ENCODE measurements at regions not wholly inside any gene's neighbourhood (a gene's known extent, or its start where the extent isn't known, plus 50 kb on each side); places are given as distances from the start of the nearest gene placed in this dataset.
A peak's percentile ranks its signal among the peaks of the same experiment; 100 is the strongest.

DNA sequence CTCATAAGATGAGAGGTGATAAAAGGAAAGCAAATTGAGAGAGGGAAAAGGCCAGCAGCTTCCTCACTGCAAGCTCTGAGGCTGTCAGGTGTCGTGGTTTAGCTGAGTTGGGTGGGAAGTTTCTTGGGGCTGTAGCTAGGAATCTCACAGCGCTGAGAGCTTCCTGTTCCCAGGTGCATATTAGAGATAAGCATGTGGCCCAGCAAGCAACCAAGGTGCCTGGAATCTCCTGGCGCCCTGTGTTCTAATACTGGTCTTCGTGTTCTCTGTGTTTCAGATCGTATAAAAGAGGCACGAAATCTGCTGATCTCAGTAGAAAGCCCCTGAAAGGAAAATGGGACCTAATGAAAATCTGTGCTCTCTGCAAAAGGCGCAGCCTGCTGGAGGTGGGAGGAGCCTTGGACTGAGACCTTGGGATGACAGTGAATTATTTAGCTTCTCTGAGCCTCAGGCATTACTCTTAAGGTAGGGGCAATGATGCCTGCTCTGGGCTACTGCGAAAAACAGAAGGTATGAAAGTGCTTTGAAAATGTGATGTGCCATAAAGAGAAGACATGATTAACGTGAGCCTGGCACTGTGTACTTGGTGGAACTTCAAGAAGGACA is 499.9 kb downstream of the TBL1XR1 start:
- no peak for DNase-seq

DNA sequence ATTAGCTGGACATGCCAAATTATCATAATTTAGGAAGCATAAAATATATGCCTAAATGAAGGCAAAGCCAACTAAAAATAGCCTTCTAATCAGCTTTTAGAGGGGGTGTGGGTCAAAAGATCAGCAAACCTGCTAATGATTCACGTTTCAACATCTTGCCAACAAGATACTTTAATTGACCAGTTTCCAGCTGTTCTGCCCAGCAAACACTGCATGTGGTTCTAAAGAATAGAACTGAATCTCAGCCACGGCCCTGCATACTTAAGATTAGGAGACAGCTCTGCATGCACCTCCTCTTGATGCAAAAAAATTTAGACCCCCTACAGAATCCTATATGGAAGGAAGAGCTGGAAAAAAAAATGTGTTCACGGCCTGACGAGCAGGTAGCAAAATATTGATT is 500.5 kb downstream of the TBL1XR1 start:
- DNase-seq = peak; percentile 25

DNA sequence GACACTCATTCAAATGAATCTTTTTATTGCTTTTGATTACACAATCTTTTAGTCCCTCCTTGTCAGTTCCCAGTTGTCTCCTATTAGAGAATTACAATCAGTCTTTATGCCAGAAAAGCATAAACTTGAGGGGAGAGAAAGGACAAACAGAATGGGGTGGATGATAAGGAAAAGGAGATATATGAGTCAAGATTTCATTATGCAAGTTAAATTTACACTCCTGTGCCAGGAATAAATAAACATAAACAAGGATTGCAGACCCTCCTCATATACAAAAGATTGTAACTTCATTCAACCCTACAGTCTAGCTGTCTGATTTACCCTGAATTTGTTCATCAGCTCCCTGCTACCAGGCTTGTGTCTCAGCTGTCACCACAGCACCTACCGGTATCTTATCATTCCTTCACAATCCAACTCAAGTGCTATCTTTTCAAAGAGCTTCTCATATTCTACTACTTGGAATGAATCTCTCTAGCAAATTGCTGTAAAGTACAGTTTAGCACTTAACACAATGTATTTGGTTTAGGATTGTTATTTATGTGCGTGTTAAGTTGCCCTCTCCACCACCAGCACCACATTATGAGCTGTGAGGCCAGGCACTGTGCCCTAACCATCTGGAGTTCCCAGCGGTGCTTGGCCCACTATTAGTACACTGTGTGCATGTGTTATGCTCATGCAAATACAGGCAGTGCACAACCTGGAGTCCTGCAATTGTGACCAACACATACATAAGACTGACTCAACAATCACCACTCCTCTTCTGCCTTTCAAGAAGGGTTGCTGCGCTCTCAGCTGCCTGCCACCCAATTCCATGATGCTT is 504.1 kb downstream of the TBL1XR1 start:
- no peak for DNase-seq

DNA sequence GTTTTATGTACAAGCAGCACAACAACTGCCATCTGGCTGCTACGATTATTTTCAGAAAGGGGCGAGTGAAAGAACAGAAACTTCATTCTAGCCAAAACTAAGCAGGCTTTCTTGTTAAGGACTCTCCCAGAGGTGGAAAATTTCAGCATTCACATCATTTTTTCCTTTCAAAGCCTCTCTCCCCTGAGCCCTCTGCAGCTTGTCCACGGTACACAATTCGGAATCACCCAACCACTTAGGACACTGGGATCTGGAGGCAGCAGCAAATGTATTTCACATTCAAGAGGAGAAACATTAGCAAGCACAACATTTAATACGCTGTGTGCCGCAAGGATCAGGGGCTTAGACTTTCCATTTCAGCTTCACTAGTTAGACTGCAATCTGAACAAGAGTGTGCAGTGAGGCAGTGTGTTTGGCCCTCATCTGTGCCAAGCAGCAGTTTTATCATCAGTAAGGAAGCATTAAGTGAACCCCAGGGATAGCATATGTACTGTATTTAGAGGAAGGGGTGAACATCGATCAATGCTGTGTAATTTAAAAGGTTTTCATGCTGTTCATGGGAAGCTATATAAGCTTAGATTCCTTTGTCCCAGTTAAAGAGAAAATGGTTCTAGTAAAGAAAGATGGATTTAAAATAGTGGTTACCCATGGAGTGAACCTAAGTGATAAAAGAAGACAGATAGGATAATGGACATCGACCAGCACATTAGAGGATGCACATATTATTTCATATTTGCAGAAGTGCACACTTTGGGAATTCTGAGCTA is 504.9 kb downstream of the TBL1XR1 start:
- DNase-seq = no peak

DNA sequence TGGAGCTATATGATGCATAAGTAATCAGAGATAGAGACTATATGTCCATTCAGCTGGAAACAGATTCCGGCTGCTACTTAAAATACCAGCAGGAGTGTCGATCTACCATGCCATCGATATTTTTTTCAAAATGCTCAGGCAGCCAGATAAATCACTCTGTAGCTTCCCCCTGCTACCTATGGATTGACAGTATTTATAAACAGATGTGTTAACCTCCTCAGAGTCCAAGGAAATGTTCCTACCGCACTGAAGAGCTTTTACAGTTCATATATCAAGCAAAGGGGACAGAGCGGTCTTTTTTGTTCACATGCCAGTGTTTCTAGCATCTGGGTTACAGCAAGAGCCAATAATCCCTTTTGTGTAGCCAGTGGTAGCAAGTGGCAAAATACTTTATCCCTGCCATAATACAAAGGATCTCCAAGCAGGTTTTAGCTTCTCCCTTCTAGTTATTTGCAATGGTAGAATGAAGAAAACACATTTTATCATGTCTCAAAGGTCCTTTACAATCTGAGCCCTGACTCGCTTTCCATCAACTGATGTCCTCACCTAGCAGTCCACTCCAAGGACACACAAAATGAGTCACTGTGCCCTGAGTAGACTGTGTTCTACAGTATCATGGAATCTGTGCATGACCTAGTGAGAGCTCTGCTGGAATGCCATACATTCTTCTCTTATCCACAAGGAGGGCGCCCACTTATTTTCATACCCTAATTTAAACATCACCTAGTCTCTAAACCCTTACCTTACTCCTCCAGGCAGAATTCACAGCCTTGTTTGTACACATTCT is 507.0 kb downstream of the TBL1XR1 start:
- no peak for DNase-seq

DNA sequence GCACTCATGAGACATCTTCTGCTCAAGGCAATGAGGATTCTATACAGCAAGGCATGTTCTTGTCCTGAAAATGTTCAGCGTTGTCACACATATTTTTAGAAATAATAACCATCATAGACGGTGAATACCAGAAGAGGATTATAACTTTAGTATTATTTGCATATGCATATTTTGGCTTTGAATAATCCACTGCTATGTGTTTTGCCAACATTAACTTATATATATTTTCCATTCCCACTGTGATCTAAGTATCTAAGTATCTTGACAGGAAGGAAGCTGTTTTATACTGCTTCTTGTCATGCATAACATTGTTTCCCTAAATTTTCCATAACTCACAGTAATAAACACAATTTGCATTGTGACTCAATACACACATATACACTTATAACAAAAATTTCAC is 509.5 kb downstream of the TBL1XR1 start:
- DNase-seq = no peak

DNA sequence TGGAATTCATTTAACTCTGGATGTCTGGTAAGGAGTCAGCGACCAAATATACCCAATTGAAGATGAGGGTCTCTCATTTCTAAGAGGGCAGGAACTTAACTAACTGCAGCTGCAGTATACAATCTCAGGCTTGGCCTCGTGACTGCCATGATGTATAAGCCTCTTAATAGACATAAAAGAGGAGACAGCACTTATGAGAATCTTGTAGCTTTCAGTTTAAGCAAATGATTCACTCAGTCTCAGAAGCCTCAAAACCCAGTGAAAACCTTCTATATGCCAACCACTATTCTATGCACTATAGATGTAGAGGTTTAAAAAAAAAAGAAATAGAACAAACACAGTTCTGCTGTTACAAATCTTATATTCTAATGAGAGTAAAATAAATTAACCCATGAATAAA is 513.9 kb downstream of the TBL1XR1 start:
- DNase-seq = no peak

DNA sequence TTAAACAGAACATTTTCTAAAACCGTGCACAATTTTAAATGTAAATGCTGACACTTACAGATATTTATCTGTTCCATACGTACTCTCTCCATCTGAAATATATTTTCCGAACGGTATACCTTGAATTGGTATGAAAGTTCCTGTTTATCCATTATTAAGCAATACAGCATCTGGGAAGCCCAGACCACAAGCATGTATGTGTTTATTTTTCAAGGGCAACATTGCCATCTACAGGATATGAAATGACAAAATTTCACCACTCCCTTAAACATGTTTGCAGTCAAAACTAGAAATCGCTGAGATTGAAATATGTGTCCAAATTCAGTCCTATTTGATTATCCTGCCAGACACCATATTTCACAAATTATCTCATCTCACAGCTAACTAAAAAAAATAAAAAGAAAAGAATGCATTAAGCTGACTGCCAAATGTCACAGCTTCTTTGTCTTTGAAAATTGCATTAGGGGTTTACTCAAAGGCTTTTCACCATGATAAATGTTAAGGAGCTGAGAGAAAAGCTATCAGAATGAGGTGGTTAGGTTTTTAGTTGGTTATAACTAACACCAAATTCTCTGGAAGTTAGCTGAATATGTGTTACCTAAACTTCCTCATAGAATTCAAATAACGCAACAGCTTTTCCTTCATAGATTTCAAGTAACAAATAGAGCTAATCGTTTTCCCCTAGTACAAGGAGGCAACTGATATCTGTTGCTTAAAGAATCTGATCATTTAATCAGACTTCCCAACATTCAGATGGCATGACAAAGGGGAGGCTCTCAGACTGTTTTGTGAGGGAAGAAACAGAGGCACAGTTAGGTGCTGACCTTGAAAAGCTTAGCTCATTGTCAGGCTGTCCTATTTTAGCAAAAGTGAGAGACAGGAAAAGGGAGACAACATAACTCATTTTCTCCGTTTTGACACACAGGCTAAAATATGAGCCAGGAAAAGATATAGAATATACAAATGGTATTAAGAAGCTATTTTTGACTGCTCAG is 533.1 kb downstream of the TBL1XR1 start:
- peak; percentile 25 for DNase-seq

DNA sequence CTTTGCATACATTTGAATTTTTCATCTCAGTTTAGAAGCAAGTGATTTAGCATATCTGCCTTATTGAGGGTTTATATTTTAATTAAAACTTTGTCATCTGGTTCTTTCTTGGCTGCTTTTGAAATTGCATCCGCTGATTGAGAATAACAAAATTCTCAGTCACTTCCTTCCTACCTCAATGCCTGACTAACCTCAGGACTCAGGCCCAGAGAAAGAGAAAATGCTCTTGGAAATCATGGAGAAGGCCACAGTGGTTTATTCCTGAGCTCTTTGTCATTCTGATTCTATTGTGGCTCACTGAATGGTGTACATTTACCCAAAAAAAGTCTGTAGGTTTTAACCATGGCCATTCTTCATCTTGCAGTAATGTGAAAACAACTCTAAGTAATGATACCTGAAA is 533.9 kb downstream of the TBL1XR1 start:
- DNase-seq = no peak

DNA sequence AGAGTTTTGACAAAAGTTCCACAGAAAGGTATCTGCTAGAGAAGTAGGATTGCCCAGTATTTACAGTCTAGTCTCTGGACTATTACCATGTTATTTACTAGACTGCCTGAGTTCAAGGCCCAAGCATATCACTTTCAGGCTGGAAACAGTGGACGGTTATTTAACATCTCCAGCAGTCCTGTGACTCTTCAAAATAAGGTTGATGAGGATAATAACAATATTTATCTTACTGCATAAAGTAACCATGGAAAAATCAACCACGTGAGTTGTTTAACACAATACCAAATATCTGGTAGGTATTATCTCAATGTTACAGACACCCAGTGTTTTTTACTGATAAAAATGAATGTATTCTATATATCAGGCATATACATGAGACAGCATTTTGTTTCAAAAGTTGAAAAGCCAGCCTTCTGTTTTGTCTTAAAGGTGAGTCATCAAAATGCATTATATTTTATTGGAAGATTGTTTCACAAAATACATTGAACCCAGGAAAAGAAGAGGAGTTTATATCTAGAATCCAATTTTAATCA is 535.8 kb downstream of the TBL1XR1 start:
- DNase-seq = no peak

DNA sequence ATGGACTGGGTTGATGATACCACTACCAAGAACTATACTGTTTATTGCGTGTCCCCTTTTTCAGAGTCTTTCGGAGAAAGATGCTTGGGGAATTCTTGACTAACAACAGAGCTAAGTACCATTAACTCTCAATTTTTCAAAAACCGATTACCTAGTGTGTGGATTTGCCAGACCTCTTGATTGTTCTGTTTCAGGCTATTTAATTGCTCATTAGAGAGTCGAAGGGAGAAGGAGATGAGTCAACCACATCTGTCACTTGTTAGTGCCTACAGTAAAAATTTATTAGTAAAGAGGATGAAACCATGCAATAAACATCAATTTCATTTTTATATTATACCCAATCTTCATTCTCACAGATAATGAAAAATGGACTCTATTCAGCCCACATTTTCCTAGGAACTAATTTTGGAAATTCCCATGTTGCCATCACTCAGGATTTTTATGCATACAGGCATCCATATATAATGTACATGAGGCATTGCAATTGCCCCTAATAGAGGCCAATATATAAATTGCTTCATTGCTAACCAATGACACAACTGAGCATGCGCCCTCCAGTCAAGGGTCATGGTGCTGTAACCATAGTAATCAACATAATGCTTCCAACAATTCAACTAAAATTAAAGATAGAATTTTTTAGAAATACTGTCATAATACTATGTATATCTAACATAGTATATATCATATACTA is 541.7 kb downstream of the TBL1XR1 start:
- no peak for DNase-seq

DNA sequence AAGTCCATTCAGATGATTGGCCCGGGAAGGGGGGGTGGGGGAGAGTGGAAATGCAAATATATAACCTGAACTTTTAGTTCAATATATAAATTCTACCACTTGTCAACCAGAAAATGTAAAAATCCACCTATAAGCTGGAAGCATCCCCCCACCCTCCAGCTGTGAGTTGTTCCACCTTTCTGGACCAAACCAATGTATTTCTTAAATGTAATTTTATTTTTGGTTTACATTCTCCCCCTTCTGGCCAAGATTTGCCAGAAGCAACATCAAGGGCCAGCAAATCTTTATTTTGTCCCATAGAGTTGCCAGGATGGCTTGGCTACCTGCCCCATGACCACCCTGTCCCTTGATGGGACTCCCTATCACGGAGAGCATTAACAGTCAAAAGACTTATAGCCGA is 545.7 kb downstream of the TBL1XR1 start:
- no peak for DNase-seq

DNA sequence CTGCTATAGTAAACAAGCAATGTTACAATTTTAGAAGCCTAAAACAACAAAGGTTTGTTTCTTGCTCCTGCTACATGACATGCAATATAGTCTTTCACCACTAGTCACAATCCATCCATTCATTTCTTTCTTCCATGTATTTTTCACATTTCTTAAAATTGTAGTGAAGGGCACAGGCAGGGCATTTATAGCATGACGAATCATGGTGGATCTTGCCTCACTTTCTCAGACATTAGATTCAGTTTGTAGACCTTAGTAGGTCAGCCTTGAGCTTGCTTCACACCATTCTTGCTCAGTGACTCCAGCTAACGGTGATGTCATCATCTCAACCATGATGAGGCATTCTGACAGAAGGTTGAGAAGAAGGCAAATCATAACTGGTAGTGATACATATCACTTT is 546.8 kb downstream of the TBL1XR1 start:
- no peak for DNase-seq

DNA sequence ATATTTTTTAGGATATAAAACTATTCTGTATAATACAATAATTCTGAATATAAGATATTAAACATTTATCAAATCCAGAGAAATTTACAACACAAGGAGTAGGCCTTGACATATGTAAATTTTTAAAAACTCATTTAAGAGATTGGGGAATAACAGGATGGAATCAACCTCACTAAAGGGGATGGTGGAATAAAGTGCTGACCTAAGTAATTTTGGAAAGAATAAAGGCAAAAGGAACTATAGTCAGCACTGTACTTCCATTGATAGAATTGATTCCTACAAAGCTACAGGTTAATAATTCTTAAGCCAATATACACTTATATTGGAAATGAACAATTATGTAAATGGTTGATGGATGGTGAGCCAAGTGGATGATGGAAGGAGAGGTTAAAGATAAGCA is 549.3 kb downstream of the TBL1XR1 start:
- no peak for DNase-seq

DNA sequence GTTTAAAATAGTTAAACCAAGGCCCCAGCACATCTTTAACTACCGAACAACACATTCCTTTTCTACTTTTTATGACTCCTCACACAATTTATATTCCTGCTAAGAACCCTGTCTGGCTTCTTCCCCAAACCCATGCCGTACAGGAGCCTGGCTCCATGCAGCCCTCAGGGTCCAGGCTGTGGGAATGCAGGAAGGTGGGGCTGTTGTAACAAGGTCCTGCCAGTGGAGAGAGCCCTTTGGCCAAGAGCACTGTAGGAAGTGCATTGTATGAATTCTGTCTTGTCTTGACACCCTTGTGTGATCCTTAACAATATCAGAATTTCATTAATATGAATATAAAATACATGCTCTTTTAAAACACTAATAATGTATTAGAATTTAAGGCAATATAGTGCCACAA is 563.8 kb downstream of the TBL1XR1 start:
- DNase-seq = no peak

DNA sequence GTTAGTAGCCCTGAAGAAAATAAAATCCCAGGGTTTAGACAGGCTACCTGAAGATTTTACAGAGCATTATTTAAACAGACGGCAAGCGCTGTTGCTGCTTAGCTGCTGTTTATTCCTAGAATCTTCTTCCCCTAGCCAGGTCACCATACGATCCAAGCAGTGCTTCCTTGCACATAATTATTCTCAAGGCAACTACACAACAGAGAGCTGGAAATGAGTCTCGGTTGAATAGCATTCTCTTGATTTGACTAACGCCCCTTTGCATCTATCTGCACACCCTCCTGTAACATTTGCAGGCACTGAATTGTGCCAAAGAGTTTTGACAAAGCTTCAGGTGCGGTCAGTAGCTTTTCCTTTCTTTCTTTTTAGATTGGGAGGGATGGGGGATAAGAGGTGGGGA is 564.4 kb downstream of the TBL1XR1 start:
- no peak for DNase-seq

DNA sequence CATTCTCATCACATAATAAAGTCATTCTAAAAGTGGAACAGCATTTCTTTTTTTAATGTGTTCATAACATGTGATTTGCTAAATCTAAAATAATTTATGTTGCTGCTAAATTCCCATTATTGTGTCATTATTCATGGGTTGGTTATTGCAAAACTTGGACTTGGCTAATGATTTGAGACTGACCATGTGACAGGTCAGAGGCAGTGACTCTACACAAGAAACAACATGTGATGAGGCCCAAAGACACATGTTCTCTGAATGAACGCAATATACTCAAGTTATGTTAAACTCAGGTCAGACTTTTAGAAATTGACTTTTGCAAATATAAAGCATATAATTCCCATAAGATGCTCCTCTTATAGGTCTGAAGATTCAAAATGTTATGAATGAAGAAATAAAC is 566.1 kb downstream of the TBL1XR1 start:
- DNase-seq = no peak

DNA sequence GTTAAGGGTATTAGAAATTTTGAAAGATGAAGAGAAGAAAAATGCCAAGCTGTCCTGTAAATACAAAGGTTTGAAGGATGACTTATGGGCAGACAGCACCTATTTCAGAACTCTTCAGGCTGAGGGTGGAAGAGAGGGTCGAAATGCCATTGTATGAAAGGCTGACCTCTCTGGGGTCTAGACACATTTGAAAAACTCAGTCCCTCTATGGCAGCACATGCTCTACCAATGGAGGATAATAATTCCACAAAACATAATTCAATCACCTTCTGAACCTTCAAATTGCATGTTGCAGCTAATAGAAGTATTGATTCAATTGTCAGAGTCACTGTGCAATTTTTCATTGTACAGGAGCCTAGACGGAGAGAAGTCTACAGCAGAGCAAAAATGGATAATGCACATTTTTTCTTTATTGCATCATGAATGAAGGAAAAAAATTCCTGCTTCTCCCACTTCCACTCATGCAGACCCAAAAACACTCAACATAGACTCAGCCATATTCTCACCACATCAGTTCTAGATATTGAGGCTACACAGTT is 569.1 kb downstream of the TBL1XR1 start:
- DNase-seq = no peak

DNA sequence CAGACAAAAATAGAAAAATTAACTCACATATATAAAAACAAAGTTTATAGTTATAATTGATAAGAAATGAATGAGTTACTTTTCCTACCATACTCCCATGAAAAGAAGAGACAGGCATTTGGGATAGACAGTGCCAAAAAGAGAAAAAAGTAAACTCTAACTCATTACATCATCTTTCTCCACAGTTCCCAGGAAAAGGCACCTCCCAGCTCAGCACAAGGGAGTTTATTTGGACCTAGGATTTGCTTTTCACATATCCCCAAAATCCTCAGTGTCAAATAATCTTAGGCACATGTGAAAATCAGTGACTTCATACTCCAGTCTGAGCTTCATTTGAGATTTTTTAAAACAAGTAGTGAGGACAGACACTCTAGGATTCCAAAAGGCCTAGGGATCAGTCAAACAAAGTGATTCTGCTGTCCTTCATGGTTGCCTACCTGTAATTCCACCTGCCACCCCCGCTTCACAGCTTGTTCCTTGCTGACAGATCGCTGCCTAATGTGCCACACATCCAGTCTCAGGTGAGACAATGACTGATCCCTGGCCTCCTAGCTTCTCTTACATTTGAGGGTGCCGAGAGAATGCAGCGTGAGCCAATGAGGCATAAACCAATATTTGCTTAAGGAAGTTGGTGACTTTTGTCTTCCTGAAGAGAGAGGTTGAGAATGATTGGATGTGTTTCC is 573.7 kb downstream of the TBL1XR1 start:
- DNase-seq = no peak

DNA sequence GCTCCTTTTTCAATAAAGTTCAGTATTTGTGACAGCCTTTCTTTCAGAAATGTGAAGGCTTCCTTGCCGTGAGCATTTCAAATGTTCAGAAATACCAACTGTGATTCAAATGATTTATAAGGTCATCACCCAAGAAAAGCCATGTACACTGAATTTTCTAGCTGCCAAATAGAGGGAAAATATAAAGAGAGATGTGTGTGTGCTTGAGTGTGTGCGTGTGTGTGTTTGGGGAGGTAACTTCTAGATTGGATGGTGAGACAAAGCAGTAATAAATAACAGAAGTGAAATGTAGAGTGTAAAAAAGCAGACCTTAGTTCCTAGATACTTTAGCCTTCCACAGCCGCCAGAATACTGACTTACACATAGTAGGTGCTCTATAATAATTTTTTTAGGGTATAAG is 577.4 kb downstream of the TBL1XR1 start:
- no peak for DNase-seq
